ENCODE measurements at regions not wholly inside any gene's neighbourhood (a gene's known extent, or its start where the extent isn't known, plus 50 kb on each side); places are given as distances from the start of the nearest gene placed in this dataset.

DNA sequence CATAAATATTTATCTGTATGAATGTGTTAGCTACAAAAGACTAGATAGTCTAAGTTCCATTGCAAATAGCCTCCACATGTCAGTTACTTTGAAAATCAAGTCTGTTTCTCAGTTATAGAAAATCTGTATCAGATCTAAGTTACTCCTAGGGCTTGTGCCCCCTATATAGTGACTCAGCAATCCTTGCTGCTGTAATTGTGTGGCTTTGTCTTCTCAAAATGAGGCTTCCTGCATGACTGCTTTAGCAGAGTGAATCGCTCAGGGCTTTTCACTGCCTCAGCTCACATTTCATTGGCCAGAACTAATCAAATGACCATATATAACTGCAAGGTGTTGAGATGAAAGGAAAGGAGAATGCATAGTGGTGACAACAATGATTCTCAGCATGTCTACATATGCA, 552.2 kb upstream of the STXBP6 start:
- POLR2A ChIA-PET (ENCODE audit: unreplicated experiment) = no interaction called here
- no peak overlapping the region for H3K9ac ChIP-seq (ENCODE audit: low read length)
- no peaks in the 10 kb centered on the region for H4K20me1 ChIP-seq (ENCODE audit: low read length)
- H3K27me3 ChIP-seq (ENCODE audit: low read length) = no peaks in the 10 kb centered on the region
- H3F3A ChIP-seq (ENCODE audit: low read length, unreplicated experiment) = no peaks in the 10 kb centered on the region
- no peaks in the 10 kb centered on the region for H3K36me3 ChIP-seq (ENCODE audit: low read depth, low read length)
- no TSS peak for BruUV-seq (replicated peaks)
- H3K27ac ChIP-seq (ENCODE audit: low read length) = no peak overlapping the region
- no peak overlapping the region for H3K4me2 ChIP-seq (ENCODE audit: low read length)
- DNase-seq = no peak
- H3K9me2 ChIP-seq (replicated peaks; ENCODE audit: low read length) = no peaks in the 10 kb centered on the region
- intact Hi-C loops (cut with micrococcal nuclease) = no loop called here
- H3K4me3 ChIP-seq (ENCODE audit: low read length) = no peak overlapping the region
- ATAC-seq = no peak
- peaks cover 27% of the 10 kb centered on the region for H3K9me3 ChIP-seq (ENCODE audit: low read length)
- no peaks in the 10 kb centered on the region for H3K79me2 ChIP-seq (ENCODE audit: low read length)
- no peaks in the 10 kb centered on the region for H3K4me1 ChIP-seq (ENCODE audit: insufficient read depth, low read length)
- CTCF ChIA-PET = no interaction called here
- TF ChIP-seq EZH2phosphoT487 (IDR thresholded peaks at IDR 0.05; ENCODE audit: borderline replicate concordance, low read length) (no peak), EZH2 (IDR thresholded peaks at IDR 0.05; ENCODE audit: low read length, unreplicated experiment) (no peak)
- TF ChIP-seq, protein P1, sequence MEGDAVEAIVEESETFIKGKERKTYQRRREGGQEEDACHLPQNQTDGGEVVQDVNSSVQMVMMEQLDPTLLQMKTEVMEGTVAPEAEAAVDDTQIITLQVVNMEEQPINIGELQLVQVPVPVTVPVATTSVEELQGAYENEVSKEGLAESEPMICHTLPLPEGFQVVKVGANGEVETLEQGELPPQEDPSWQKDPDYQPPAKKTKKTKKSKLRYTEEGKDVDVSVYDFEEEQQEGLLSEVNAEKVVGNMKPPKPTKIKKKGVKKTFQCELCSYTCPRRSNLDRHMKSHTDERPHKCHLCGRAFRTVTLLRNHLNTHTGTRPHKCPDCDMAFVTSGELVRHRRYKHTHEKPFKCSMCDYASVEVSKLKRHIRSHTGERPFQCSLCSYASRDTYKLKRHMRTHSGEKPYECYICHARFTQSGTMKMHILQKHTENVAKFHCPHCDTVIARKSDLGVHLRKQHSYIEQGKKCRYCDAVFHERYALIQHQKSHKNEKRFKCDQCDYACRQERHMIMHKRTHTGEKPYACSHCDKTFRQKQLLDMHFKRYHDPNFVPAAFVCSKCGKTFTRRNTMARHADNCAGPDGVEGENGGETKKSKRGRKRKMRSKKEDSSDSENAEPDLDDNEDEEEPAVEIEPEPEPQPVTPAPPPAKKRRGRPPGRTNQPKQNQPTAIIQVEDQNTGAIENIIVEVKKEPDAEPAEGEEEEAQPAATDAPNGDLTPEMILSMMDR (conservative IDR thresholded peaks at IDR 0.05; ENCODE audit: low read depth, low read length) = no peak
- H2AFZ ChIP-seq (ENCODE audit: low read length) = no peak overlapping the region

DNA sequence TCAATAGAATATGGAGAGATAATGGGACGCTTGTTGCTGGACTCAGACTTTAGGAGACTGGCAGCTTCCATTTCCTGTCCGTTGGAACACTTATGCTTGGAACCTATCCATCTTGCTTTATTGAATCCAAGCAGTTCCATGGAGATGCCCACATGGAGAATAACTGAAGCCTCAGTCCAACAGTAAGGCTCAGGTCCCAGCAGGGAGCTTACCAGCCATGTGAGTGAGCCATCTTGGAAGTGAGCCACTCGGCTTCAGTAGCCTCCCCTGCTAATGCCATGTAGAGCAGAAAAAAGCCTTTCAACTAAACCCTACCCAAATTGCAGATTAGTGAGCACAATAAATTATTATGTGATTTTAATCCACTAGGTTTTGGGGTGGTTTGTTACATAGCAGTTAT, 538.8 kb upstream of the STXBP6 start:
- DNase-seq (no peak), ATAC-seq (no peak)
- H3K36me3 ChIP-seq (ENCODE audit: low read depth, low read length) = no peaks in the 10 kb centered on the region
- H3K27me3 ChIP-seq (ENCODE audit: low read length) = no peaks in the 10 kb centered on the region
- H2AFZ ChIP-seq (ENCODE audit: low read length) = no peak overlapping the region
- no peaks in the 10 kb centered on the region for H3K79me2 ChIP-seq (ENCODE audit: low read length)
- no peaks in the 10 kb centered on the region for H3K9me2 ChIP-seq (replicated peaks; ENCODE audit: low read length)
- BruUV-seq (replicated peaks) = no TSS peak
- intact Hi-C loops (cut with micrococcal nuclease) = no loop called here
- H3F3A ChIP-seq (ENCODE audit: low read length, unreplicated experiment) = no peaks in the 10 kb centered on the region
- H3K9me3 ChIP-seq (ENCODE audit: low read length) = peaks cover 28% of the 10 kb centered on the region
- no peaks in the 10 kb centered on the region for H4K20me1 ChIP-seq (ENCODE audit: low read length)
- no peak overlapping the region for H3K4me3 ChIP-seq (ENCODE audit: low read length)
- ChIA-PET POLR2A (ENCODE audit: unreplicated experiment) (no interaction called here), CTCF (no interaction called here)
- no peak overlapping the region for H3K27ac ChIP-seq (ENCODE audit: low read length)
- no peaks in the 10 kb centered on the region for H3K4me1 ChIP-seq (ENCODE audit: insufficient read depth, low read length)
- H3K4me2 ChIP-seq (ENCODE audit: low read length) = no peak overlapping the region
- no peak overlapping the region for H3K9ac ChIP-seq (ENCODE audit: low read length)
- no peak for TF ChIP-seq EZH2phosphoT487 (IDR thresholded peaks at IDR 0.05; ENCODE audit: borderline replicate concordance, low read length)
- no peak for TF ChIP-seq EZH2 (IDR thresholded peaks at IDR 0.05; ENCODE audit: low read length, unreplicated experiment)
- TF ChIP-seq, protein P1 (conservative IDR thresholded peaks at IDR 0.05; ENCODE audit: low read depth, low read length) = no peak

DNA sequence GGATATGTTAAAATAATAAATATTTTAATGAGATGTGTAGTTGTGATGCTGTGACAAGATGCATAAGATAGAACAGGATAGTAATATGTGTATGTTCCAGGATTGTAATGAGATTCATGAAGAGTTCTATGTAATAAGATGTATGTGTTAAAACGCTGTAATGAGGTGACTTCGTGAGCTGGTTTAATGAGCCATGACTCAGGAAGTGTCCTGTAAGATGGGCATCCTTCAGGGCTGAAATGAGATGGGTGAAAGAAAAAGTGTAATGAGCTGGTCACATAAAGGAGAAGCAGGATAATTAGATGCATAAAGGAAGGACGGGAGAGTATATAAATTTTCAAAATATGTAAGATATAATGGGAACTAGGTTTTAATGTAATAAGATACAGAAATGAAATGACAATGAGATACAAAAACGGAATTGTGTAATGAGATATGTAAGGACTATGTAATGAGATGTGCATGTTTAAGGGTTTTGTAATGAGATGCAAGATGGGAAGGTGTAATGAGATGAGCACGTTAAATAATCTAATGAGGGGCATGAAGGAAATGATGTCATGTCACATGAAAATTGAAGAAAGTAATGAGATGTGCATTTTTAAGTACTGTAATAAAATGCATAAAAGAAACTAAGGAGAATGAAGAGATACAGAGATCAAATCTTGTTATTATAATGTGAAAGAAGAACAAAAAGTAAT, 524.8 kb upstream of the STXBP6 start:
- ChIA-PET POLR2A (ENCODE audit: unreplicated experiment) (no interaction called here), CTCF (no interaction called here)
- Histone ChIP-seq H3K9ac (ENCODE audit: low read length) (no peak overlapping the region), H3K9me2 (replicated peaks; ENCODE audit: low read length) (no peaks in the 10 kb centered on the region), H3F3A (ENCODE audit: low read length, unreplicated experiment) (no peaks in the 10 kb centered on the region), H2AFZ (ENCODE audit: low read length) (no peak overlapping the region), H3K4me2 (ENCODE audit: low read length) (no peak overlapping the region), H4K20me1 (ENCODE audit: low read length) (no peaks in the 10 kb centered on the region), H3K79me2 (ENCODE audit: low read length) (no peaks in the 10 kb centered on the region), H3K36me3 (ENCODE audit: low read depth, low read length) (no peaks in the 10 kb centered on the region), H3K9me3 (ENCODE audit: low read length) (peaks cover 31% of the 10 kb centered on the region), H3K27ac (ENCODE audit: low read length) (no peak overlapping the region), H3K4me3 (ENCODE audit: low read length) (no peak overlapping the region), H3K4me1 (ENCODE audit: insufficient read depth, low read length) (no peaks in the 10 kb centered on the region), H3K27me3 (ENCODE audit: low read length) (no peaks in the 10 kb centered on the region)
- BruUV-seq (replicated peaks) = no TSS peak
- no peak for DNase-seq
- TF ChIP-seq, protein P1 (conservative IDR thresholded peaks at IDR 0.05; ENCODE audit: low read depth, low read length) = no peak
- TF ChIP-seq EZH2phosphoT487 (IDR thresholded peaks at IDR 0.05; ENCODE audit: borderline replicate concordance, low read length) (no peak), EZH2 (IDR thresholded peaks at IDR 0.05; ENCODE audit: low read length, unreplicated experiment) (no peak)
- intact Hi-C loops (cut with micrococcal nuclease) = no loop called here
- ATAC-seq = no peak

Data from PC-3 (cell line).